Endothelial cell of umbilical vein (primary cell): ENCODE measurements at regions not wholly inside any gene's neighbourhood (a gene's known extent, or its start where the extent isn't known, plus 50 kb on each side); places are given as distances from the start of the nearest gene placed in this dataset.

ENCODE experiments used
- BruUV-seq: library from RNA; stranded (reverse); fragments of 400-500 nt; replicated peaks from 2 replicates; lab custom pipeline; 2021; lab: Mats Ljungman, UMichigan
- CTCF ChIA-PET: fragments of 300-600, 350-600 bp; sonication (Branson Sonifier 250); formaldehyde crosslinking; loops from one replicate; lab custom pipeline; 2021; ENCODE audit warnings: antibody characterized with exemption, inconsistent platforms; lab: Charles Lee
- POLR2A ChIA-PET: fragments of 300-600, 350-600 bp; sonication (Branson Sonifier 250); formaldehyde crosslinking; loops from one replicate; lab custom pipeline; 2021; ENCODE audit warnings: antibody characterized with exemption, inconsistent platforms; lab: Charles Lee
- DNase-seq: peaks from one replicate; pipeline ENCODE4 v3.0.0-alpha.2; 2011; ENCODE audit warnings: low read depth, low spot score
- FAIRE-seq: peaks from 2 replicates; lab custom pipeline; 2011; peaks lifted over from hg19 to GRCh38; lab: Jason Lieb, UNC
- H2AFZ ChIP-seq: 2 replicates; pipeline ENCODE4 v1.6.0; 2012; ENCODE audit warnings: low read depth, low read length, control low read depth, inconsistent platforms
- H3K27ac ChIP-seq: 2 replicates; pipeline ENCODE4 v1.5.1; 2011; ENCODE audit warnings: low read depth, mild to moderate bottlenecking, control low read depth, low read length, moderate library complexity; ENCODE audit not compliant: insufficient read depth
- H3K27me3 ChIP-seq, 2 experiments: 2 replicates each; pipeline versions ENCODE4 v1.6.0 to v1.6.1; 2011; ENCODE audit warnings: low read length in 2 of 2, mixed read lengths in 1 of 2; ENCODE audit not compliant: control insufficient read depth in 2 of 2, insufficient read depth in 2 of 2
- H3K36me3 ChIP-seq, 2 experiments: 2 replicates in 1 of 2; 3 replicates in 1 of 2; pipeline ENCODE4 v1.5.1; 2011; ENCODE audit warnings: low read length in 2 of 2, mild to moderate bottlenecking in 1 of 2, moderate library complexity in 1 of 2; ENCODE audit not compliant: control insufficient read depth in 2 of 2, insufficient read depth in 2 of 2; ENCODE audit errors: extremely low read depth in 1 of 2
- H3K4me1 ChIP-seq: 3 replicates; pipeline ENCODE4 v1.5.1; 2011; ENCODE audit warnings: mild to moderate bottlenecking, low read length; ENCODE audit not compliant: control insufficient read depth, insufficient read depth; ENCODE audit errors: extremely low read depth
- H3K4me2 ChIP-seq: 2 replicates; pipeline ENCODE4 v1.6.1; 2011; ENCODE audit warnings: low read length, control low read depth, mixed read lengths; ENCODE audit not compliant: insufficient read depth
- H3K4me3 ChIP-seq, 3 experiments: fragments of 200-600 bp in 1 of 3; sonication (generic), shearing (Covaris generic) in 1 of 3; replicated peaks in 1 of 3; 2 replicates each; pipeline ENCODE4 v1.5.1; 2011 to 2016; ENCODE audit warnings: control low read depth in 3 of 3, low read length in 3 of 3, mild to moderate bottlenecking in 2 of 3, inconsistent platforms in 1 of 3, low read depth in 1 of 3, moderate library complexity in 1 of 3; ENCODE audit not compliant: insufficient read depth in 1 of 3
- H3K79me2 ChIP-seq: 2 replicates; pipeline ENCODE4 v1.6.0; 2012; ENCODE audit warnings: low read length, inconsistent platforms; ENCODE audit not compliant: control insufficient read depth, insufficient read depth
- H3K9ac ChIP-seq: replicated peaks from 2 replicates; pipeline ENCODE3; 2011; ENCODE audit warnings: low read length, control low read depth; ENCODE audit not compliant: insufficient read depth; ENCODE audit errors: extremely low read depth
- H3K9me1 ChIP-seq: replicated peaks from 3 replicates; pipeline ENCODE4 v1.6.0; 2011; ENCODE audit warnings: mild to moderate bottlenecking, low read length; ENCODE audit not compliant: control insufficient read depth, insufficient read depth; ENCODE audit errors: extremely low read depth
- H3K9me3 ChIP-seq: replicated peaks from 2 replicates; pipeline ENCODE4 v1.5.1; 2012; ENCODE audit warnings: low read length, inconsistent platforms; ENCODE audit not compliant: control insufficient read depth, insufficient read depth
- H4K20me1 ChIP-seq: replicated peaks from 2 replicates; pipeline ENCODE3; 2011; ENCODE audit warnings: mild to moderate bottlenecking, low read length; ENCODE audit not compliant: control insufficient read depth, insufficient read depth; ENCODE audit errors: extremely low read depth
- CTCF ChIP-seq, 2 donors: IDR thresholded peaks; 1 replicate in 1 of 2; 2 replicates in 1 of 2; pipeline ENCODE4 v1.5.1; 2011; ENCODE audit warnings: low read length in 2 of 2, mild to moderate bottlenecking in 2 of 2, moderate library complexity in 2 of 2, control low read depth in 1 of 2, inconsistent platforms in 1 of 2, low read depth in 1 of 2; ENCODE audit not compliant: insufficient read depth in 1 of 2; ENCODE audit errors: extremely low read depth in 1 of 2
- EZH2 ChIP-seq: IDR thresholded peaks from 2 replicates; pipeline ENCODE4 v1.6.1; 2012; ENCODE audit warnings: borderline replicate concordance, low read depth, mild to moderate bottlenecking, moderate library complexity, low read length, inconsistent platforms; ENCODE audit not compliant: severe bottlenecking
- FOS ChIP-seq: IDR thresholded peaks from 2 replicates; pipeline ENCODE4 v1.6.1; 2011; ENCODE audit warnings: mild to moderate bottlenecking, low read length, moderate library complexity, borderline replicate concordance; ENCODE audit not compliant: insufficient read depth
- GATA2 ChIP-seq: IDR thresholded peaks from 2 replicates; pipeline ENCODE4 v1.7.0; 2011; ENCODE audit warnings: low read depth, mild to moderate bottlenecking, moderate library complexity, mixed read lengths, low read length; ENCODE audit not compliant: insufficient read length, insufficient read depth
- JUN ChIP-seq: IDR thresholded peaks from 2 replicates; pipeline ENCODE4 v1.6.1; 2011; ENCODE audit warnings: borderline replicate concordance, low read depth; ENCODE audit not compliant: insufficient read length, insufficient read depth
- MYC ChIP-seq: IDR thresholded peaks from one replicate; pipeline ENCODE4 v1.6.1; 2011; ENCODE audit warnings: mild to moderate bottlenecking, low read depth, low read length
- POLR2A ChIP-seq: IDR thresholded peaks from 2 replicates; pipeline ENCODE4 v1.6.1; 2012; ENCODE audit warnings: low read depth, mild to moderate bottlenecking, control low read depth, low read length
- POLR2AphosphoS5 ChIP-seq: IDR thresholded peaks from 2 replicates; pipeline ENCODE4 v1.6.1; 2012; ENCODE audit warnings: low read depth, mild to moderate bottlenecking, control low read depth, low read length, moderate library complexity; ENCODE audit not compliant: insufficient read depth
- dilution Hi-C: fragments of 300-500 bp; cut with MboI; formaldehyde crosslinking; loops from one replicate; pipeline ENCODE4 v1.15.0; 2019; ENCODE audit warnings: low sequenced_read_pairs; ENCODE audit not compliant: extremely low pct_ligation_motif_present
- intact Hi-C: fragments of 100-400 bp; cut with micrococcal nuclease; formaldehyde crosslinking; loops from one replicate; pipeline ENCODE4 v1.10.0; 2022
- TF ChIP-seq, protein P1 (sequence below): IDR thresholded peaks from 2 replicates; pipeline ENCODE4 v1.6.1; 2011; ENCODE audit not compliant: insufficient read depth, insufficient read length

DNA sequence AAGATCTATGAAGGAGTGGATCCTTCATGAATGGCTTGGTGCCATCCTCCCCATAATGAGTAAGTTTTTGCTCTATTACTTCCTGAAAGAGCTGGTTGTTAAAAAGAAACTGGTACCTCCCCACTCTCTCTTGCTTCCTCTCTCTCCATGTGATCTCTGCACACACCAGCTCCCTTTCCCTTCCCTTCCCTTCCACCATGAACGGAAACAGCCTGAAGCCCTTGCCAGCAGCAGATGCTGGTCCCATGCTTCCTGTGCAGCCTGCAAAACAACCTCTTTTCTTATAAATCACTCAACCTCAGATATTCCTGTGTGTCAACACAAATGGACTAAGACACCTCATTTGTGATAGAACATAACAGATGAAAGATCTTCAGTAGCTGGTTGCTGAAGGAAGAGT is 303.5 kb upstream of the ACVR2A start:
- no TSS peak for BruUV-seq
- intact Hi-C loops: no loop called here
- ChIA-PET POLR2A (no interaction called here), CTCF (no interaction called here)
- H4K20me1 ChIP-seq: no peaks in the 10 kb centered on the region
- no peak overlapping the region for H2AFZ ChIP-seq
- DNase-seq (no peak), FAIRE-seq (no peak)
- no peak overlapping the region for H3K27ac ChIP-seq
- H3K27me3 ChIP-seq: no peaks in the 10 kb centered on the region
- H3K9ac ChIP-seq: no peak overlapping the region
- no peak overlapping the region for H3K4me2 ChIP-seq
- no peaks in the 10 kb centered on the region for H3K4me1 ChIP-seq
- H3K79me2 ChIP-seq: no peaks in the 10 kb centered on the region
- H3K4me3 ChIP-seq: no peak overlapping the region
- H3K9me3 ChIP-seq: peaks cover 2% of the 10 kb centered on the region
- dilution Hi-C loops: no loop called here
- no peaks in the 10 kb centered on the region for H3K9me1 ChIP-seq
- H3K36me3 ChIP-seq: no peaks in the 10 kb centered on the region
- TF ChIP-seq POLR2A (no peak), JUN (no peak), EZH2 (no peak), POLR2AphosphoS5 (no peak), MYC (no peak), CTCF (IDR thresholded peaks at IDR 0.05; ENCODE audit: extremely low read depth in 1 of 2, insufficient read depth in 1 of 2, low read depth in 1 of 2, low read length in 2 of 2) (no peak), FOS (no peak), GATA2 (no peak)
- TF ChIP-seq, protein P1, sequence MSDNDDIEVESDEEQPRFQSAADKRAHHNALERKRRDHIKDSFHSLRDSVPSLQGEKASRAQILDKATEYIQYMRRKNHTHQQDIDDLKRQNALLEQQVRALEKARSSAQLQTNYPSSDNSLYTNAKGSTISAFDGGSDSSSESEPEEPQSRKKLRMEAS: no peak
